GM12878 (cell line): ENCODE measurements at regions not wholly inside any gene's neighbourhood (a gene's known extent, or its start where the extent isn't known, plus 50 kb on each side); places are given as distances from the start of the nearest gene placed in this dataset.

Experiments
- EP300 ChIP-seq, 2 experiments: fragments of 150-350 bp in 1 of 2; IDR thresholded peaks; 2 replicates each; pipeline ENCODE4 v1.6.1; 2011 to 2012; ENCODE audit warnings: low read depth in 2 of 2, low read length in 2 of 2, borderline replicate concordance in 1 of 2, improper control_type of control experiment in 1 of 2, inconsistent platforms in 1 of 2; ENCODE audit not compliant: control insufficient read depth in 1 of 2
- EZH2 ChIP-seq: IDR thresholded peaks from 2 replicates; pipeline ENCODE4 v1.6.1; 2012; ENCODE audit warnings: low read depth, mild to moderate bottlenecking, control low read depth, inconsistent platforms, low read length, borderline replicate concordance; ENCODE audit not compliant: control insufficient read depth
- IRF4 ChIP-seq: IDR thresholded peaks from 2 replicates; pipeline ENCODE4 v1.6.1; 2011; ENCODE audit warnings: low read depth, low read length
- KDM1A ChIP-seq: fragments of 200-600 bp; sonication (generic); IDR thresholded peaks from 2 replicates; pipeline ENCODE4 v1.6.1; 2016; ENCODE audit warnings: borderline replicate concordance
- LARP7 ChIP-seq: fragments of 450-650 bp; IDR thresholded peaks from 2 replicates; pipeline ENCODE4 v1.6.1; 2017; ENCODE audit warnings: mild to moderate bottlenecking
- NFXL1 ChIP-seq: fragments of 450-650 bp; IDR thresholded peaks from 2 replicates; pipeline ENCODE4 v1.6.1; 2017; ENCODE audit warnings: antibody characterized with exemption, mild to moderate bottlenecking, borderline replicate concordance
- TCF7 ChIP-seq: IDR thresholded peaks from 2 replicates; pipeline ENCODE4 v1.6.1; 2014; ENCODE audit warnings: antibody characterized with exemption, borderline replicate concordance
- WRNIP1 ChIP-seq: IDR thresholded peaks from 2 replicates; pipeline ENCODE4 v1.6.1; 2011; ENCODE audit warnings: low read depth, low read length, improper control_type of control experiment, borderline replicate concordance
- ZSCAN29 ChIP-seq: fragments of 450-650 bp; IDR thresholded peaks from 2 replicates; pipeline ENCODE4 v1.6.1; 2017; ENCODE audit warnings: mild to moderate bottlenecking, moderate library complexity
- TF ChIP-seq, protein P1 (sequence below): fragments of 450-650 bp; formaldehyde crosslinking; IDR thresholded peaks from 2 replicates; pipeline ENCODE4 v1.5.0; 2022; ENCODE audit warnings: mild to moderate bottlenecking, missing genetic modification characterization
- TF ChIP-seq, protein P2 (sequence below): fragments of 450-650 bp; IDR thresholded peaks from 2 replicates; pipeline ENCODE4 v1.6.1; 2018; ENCODE audit warnings: mild to moderate bottlenecking, low read depth, moderate library complexity; ENCODE audit not compliant: partially characterized antibody
- TF ChIP-seq, protein P3 (sequence below): IDR thresholded peaks from 2 replicates; pipeline ENCODE4 v1.6.1; 2011; ENCODE audit warnings: low read depth, low read length, improper control_type of control experiment, borderline replicate concordance
- TF ChIP-seq, protein P4 (sequence below): fragments of 450-650 bp; conservative IDR thresholded peaks from 2 replicates; pipeline ENCODE4 v1.6.1; 2017; ENCODE audit warnings: mild to moderate bottlenecking, moderate library complexity
- TF ChIP-seq, protein P5 (sequence below): IDR thresholded peaks from 2 replicates; pipeline ENCODE4 v1.6.1; 2012; ENCODE audit warnings: low read depth, low read length, improper control_type of control experiment
- TF ChIP-seq, protein P6 (sequence below): fragments of 450-650 bp; IDR thresholded peaks from 2 replicates; pipeline ENCODE4 v1.6.1; 2017; ENCODE audit warnings: low read depth, mild to moderate bottlenecking, moderate library complexity
- TF ChIP-seq, protein P7 (sequence below): fragments of 450-650 bp; IDR thresholded peaks from 2 replicates; pipeline ENCODE4 v1.6.1; 2016; ENCODE audit warnings: mild to moderate bottlenecking

DNA sequence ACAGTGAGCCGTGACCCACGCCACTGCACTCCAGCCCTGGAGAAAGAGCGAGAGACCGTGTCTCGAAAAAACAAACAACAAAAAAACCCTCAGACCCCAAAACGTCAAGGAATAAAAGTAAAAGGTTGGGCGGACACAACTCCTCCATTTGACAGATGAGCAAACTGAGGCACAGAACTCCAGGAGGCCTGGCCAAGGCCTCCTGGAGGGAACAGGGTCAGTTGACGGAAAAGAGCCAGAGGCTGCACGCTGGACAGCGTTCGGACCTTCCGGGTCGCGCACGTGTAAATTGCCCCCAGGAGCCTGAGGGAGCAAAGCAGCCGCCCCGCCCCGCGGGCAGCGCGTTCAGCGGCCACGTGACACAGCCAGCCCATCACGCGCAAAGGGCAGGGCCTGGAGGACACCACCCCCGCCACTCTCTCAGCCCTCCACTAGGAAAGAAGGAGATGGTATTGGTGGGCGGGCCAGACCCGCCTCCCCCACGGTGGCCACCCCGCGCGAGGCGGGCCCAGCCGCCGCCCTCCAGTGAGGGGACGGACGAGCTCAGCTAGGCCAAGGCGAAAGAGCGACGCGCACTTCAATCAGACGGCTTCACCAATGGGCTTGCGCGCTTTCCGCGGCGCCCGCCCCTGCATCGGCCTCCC, 81.5 kb downstream of the PTPDC1 start (continued):
- TF ChIP-seq, protein P1, sequence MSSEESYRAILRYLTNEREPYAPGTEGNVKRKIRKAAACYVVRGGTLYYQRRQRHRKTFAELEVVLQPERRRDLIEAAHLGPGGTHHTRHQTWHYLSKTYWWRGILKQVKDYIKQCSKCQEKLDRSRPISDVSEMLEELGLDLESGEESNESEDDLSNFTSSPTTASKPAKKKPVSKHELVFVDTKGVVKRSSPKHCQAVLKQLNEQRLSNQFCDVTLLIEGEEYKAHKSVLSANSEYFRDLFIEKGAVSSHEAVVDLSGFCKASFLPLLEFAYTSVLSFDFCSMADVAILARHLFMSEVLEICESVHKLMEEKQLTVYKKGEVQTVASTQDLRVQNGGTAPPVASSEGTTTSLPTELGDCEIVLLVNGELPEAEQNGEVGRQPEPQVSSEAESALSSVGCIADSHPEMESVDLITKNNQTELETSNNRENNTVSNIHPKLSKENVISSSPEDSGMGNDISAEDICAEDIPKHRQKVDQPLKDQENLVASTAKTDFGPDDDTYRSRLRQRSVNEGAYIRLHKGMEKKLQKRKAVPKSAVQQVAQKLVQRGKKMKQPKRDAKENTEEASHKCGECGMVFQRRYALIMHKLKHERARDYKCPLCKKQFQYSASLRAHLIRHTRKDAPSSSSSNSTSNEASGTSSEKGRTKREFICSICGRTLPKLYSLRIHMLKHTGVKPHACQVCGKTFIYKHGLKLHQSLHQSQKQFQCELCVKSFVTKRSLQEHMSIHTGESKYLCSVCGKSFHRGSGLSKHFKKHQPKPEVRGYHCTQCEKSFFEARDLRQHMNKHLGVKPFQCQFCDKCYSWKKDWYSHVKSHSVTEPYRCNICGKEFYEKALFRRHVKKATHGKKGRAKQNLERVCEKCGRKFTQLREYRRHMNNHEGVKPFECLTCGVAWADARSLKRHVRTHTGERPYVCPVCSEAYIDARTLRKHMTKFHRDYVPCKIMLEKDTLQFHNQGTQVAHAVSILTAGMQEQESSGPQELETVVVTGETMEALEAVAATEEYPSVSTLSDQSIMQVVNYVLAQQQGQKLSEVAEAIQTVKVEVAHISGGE (CRISPR knock-in tag): no peak
- TF ChIP-seq, protein P2, sequence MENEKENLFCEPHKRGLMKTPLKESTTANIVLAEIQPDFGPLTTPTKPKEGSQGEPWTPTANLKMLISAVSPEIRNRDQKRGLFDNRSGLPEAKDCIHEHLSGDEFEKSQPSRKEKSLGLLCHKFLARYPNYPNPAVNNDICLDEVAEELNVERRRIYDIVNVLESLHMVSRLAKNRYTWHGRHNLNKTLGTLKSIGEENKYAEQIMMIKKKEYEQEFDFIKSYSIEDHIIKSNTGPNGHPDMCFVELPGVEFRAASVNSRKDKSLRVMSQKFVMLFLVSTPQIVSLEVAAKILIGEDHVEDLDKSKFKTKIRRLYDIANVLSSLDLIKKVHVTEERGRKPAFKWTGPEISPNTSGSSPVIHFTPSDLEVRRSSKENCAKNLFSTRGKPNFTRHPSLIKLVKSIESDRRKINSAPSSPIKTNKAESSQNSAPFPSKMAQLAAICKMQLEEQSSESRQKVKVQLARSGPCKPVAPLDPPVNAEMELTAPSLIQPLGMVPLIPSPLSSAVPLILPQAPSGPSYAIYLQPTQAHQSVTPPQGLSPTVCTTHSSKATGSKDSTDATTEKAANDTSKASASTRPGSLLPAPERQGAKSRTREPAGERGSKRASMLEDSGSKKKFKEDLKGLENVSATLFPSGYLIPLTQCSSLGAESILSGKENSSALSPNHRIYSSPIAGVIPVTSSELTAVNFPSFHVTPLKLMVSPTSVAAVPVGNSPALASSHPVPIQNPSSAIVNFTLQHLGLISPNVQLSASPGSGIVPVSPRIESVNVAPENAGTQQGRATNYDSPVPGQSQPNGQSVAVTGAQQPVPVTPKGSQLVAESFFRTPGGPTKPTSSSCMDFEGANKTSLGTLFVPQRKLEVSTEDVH: no peak
- TF ChIP-seq EZH2: no peak
- TF ChIP-seq, protein P3, sequence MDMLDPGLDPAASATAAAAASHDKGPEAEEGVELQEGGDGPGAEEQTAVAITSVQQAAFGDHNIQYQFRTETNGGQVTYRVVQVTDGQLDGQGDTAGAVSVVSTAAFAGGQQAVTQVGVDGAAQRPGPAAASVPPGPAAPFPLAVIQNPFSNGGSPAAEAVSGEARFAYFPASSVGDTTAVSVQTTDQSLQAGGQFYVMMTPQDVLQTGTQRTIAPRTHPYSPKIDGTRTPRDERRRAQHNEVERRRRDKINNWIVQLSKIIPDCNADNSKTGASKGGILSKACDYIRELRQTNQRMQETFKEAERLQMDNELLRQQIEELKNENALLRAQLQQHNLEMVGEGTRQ: peak; percentile 94
- TF ChIP-seq WRNIP1: no peak
- no peak for TF ChIP-seq IRF4
- TF ChIP-seq, protein P4, sequence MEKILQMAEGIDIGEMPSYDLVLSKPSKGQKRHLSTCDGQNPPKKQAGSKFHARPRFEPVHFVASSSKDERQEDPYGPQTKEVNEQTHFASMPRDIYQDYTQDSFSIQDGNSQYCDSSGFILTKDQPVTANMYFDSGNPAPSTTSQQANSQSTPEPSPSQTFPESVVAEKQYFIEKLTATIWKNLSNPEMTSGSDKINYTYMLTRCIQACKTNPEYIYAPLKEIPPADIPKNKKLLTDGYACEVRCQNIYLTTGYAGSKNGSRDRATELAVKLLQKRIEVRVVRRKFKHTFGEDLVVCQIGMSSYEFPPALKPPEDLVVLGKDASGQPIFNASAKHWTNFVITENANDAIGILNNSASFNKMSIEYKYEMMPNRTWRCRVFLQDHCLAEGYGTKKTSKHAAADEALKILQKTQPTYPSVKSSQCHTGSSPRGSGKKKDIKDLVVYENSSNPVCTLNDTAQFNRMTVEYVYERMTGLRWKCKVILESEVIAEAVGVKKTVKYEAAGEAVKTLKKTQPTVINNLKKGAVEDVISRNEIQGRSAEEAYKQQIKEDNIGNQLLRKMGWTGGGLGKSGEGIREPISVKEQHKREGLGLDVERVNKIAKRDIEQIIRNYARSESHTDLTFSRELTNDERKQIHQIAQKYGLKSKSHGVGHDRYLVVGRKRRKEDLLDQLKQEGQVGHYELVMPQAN: 0 out of 2 replicates have a peak, but pooled peaks have one; percentile 28
- no peak for TF ChIP-seq LARP7
- no peak for TF ChIP-seq EP300 (IDR thresholded peaks at IDR 0.05; ENCODE audit: borderline replicate concordance in 1 of 2, control insufficient read depth in 1 of 2, low read depth in 2 of 2, low read length in 2 of 2)
- TF ChIP-seq TCF7: no peak
- no peak for TF ChIP-seq ZSCAN29
- TF ChIP-seq, protein P5, sequence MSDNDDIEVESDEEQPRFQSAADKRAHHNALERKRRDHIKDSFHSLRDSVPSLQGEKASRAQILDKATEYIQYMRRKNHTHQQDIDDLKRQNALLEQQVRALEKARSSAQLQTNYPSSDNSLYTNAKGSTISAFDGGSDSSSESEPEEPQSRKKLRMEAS: peak; percentile 97
- TF ChIP-seq KDM1A: no peak
- TF ChIP-seq NFXL1: no peak
- TF ChIP-seq, protein P6, sequence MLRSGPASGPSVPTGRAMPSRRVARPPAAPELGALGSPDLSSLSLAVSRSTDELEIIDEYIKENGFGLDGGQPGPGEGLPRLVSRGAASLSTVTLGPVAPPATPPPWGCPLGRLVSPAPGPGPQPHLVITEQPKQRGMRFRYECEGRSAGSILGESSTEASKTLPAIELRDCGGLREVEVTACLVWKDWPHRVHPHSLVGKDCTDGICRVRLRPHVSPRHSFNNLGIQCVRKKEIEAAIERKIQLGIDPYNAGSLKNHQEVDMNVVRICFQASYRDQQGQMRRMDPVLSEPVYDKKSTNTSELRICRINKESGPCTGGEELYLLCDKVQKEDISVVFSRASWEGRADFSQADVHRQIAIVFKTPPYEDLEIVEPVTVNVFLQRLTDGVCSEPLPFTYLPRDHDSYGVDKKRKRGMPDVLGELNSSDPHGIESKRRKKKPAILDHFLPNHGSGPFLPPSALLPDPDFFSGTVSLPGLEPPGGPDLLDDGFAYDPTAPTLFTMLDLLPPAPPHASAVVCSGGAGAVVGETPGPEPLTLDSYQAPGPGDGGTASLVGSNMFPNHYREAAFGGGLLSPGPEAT: no peak
- TF ChIP-seq, protein P7, sequence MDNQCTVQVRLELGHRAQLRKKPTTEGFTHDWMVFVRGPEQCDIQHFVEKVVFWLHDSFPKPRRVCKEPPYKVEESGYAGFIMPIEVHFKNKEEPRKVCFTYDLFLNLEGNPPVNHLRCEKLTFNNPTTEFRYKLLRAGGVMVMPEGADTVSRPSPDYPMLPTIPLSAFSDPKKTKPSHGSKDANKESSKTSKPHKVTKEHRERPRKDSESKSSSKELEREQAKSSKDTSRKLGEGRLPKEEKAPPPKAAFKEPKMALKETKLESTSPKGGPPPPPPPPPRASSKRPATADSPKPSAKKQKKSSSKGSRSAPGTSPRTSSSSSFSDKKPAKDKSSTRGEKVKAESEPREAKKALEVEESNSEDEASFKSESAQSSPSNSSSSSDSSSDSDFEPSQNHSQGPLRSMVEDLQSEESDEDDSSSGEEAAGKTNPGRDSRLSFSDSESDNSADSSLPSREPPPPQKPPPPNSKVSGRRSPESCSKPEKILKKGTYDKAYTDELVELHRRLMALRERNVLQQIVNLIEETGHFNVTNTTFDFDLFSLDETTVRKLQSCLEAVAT: peak; percentile 81
